Keratinocyte (primary cell): ENCODE measurements at regions not wholly inside any gene's neighbourhood (a gene's known extent, or its start where the extent isn't known, plus 50 kb on each side); places are given as distances from the start of the nearest gene placed in this dataset.

Experiments
- DNase-seq: peaks from one replicate; pipeline ENCODE4 v3.0.0-alpha.2; 2011; ENCODE audit warnings: low read depth, missing footprints, low spot score
- FAIRE-seq: peaks from 2 replicates; lab custom pipeline; 2011; peaks lifted over from hg19 to GRCh38; lab: Jason Lieb, UNC
- H2AFZ ChIP-seq: 2 replicates; pipeline ENCODE4 v1.6.0; 2012; ENCODE audit warnings: low read length, control low read depth, inconsistent platforms; ENCODE audit not compliant: control insufficient read depth
- H3K27ac ChIP-seq: 2 replicates; pipeline ENCODE4 v1.5.1; 2011; ENCODE audit warnings: low read length; ENCODE audit not compliant: control insufficient read depth, insufficient read depth
- H3K27me3 ChIP-seq: 3 replicates; pipeline ENCODE4 v1.6.0; 2011; ENCODE audit warnings: low read length; ENCODE audit not compliant: control insufficient read depth, insufficient read depth; ENCODE audit errors: extremely low read depth
- H3K36me3 ChIP-seq, 2 experiments: 2 replicates in 1 of 2; 3 replicates in 1 of 2; pipeline ENCODE4 v1.5.1; 2011; ENCODE audit warnings: low read length in 2 of 2, mild to moderate bottlenecking in 1 of 2; ENCODE audit not compliant: control insufficient read depth in 2 of 2, insufficient read depth in 2 of 2; ENCODE audit errors: extremely low read depth in 1 of 2
- H3K4me1 ChIP-seq: 3 replicates; pipeline ENCODE4 v1.5.1; 2011; ENCODE audit warnings: low read length; ENCODE audit not compliant: control insufficient read depth, insufficient read depth; ENCODE audit errors: extremely low read depth
- H3K4me2 ChIP-seq: 3 replicates; pipeline ENCODE4 v1.6.0; 2011; ENCODE audit warnings: low read depth, low read length; ENCODE audit not compliant: control insufficient read depth, insufficient read depth; ENCODE audit errors: extremely low read depth
- H3K4me3 ChIP-seq, 3 experiments: fragments of 200-600 bp in 1 of 3; sonication (generic) in 1 of 3; 2 replicates in 2 of 3; 3 replicates in 1 of 3; pipeline ENCODE4 v1.5.1; 2011 to 2016; ENCODE audit warnings: low read length in 3 of 3, mild to moderate bottlenecking in 3 of 3, control low read depth in 2 of 3, inconsistent platforms in 1 of 3, low read depth in 1 of 3, mixed read lengths in 1 of 3, mixed run types in 1 of 3, moderate library complexity in 1 of 3; ENCODE audit not compliant: control insufficient read depth in 2 of 3, insufficient read depth in 2 of 3; ENCODE audit errors: extremely low read depth in 1 of 3
- H3K79me2 ChIP-seq: 2 replicates; pipeline ENCODE4 v1.6.0; 2012; ENCODE audit warnings: low read length; ENCODE audit not compliant: control insufficient read depth, insufficient read depth
- H3K9ac ChIP-seq: 3 replicates; pipeline ENCODE4 v1.6.0; 2011; ENCODE audit warnings: low read length; ENCODE audit not compliant: control insufficient read depth, insufficient read depth; ENCODE audit errors: extremely low read depth
- H3K9me1 ChIP-seq: 3 replicates; pipeline ENCODE4 v1.6.0; 2011; ENCODE audit warnings: low read length; ENCODE audit not compliant: control insufficient read depth, insufficient read depth; ENCODE audit errors: extremely low read depth
- H3K9me3 ChIP-seq: 2 replicates; pipeline ENCODE4 v1.5.1; 2012; ENCODE audit warnings: low read depth, low read length; ENCODE audit not compliant: control insufficient read depth
- H4K20me1 ChIP-seq: 3 replicates; pipeline ENCODE4 v1.6.0; 2011; ENCODE audit warnings: low read length; ENCODE audit not compliant: control insufficient read depth, insufficient read depth; ENCODE audit errors: extremely low read depth
- EZH2 ChIP-seq: IDR thresholded peaks from one replicate; pipeline ENCODE4 v1.6.1; 2012; ENCODE audit warnings: inconsistent platforms, mild to moderate bottlenecking, low read length, moderate library complexity
- dilution Hi-C: fragments of 300-500 bp; cut with MboI; formaldehyde crosslinking; loops from one replicate; pipeline ENCODE4 v1.7.0; 2020; ENCODE audit warnings: low sequenced_read_pairs; ENCODE audit not compliant: extremely low pct_ligation_motif_present
- TF ChIP-seq, protein P1 (sequence below), 3 experiments: IDR thresholded peaks in 1 of 3; conservative IDR thresholded peaks in 1 of 3; optimal IDR thresholded peaks in 1 of 3; 2 replicates in 2 of 3; 3 replicates in 1 of 3; pipeline versions ENCODE3 to v1.5.1; 2011; ENCODE audit warnings: low read length in 3 of 3, mild to moderate bottlenecking in 3 of 3, moderate library complexity in 2 of 3, control low read depth in 1 of 3, inconsistent platforms in 1 of 3; ENCODE audit not compliant: insufficient read depth in 2 of 3; ENCODE audit errors: extremely low read depth in 1 of 3

GRCh38 chrX:139206914-139207313, 323.6 kb upstream of the F9 start:
- Histone ChIP-seq H3K9me3 (no peaks in the 10 kb centered on the region), H3K36me3 (no peaks in the 10 kb centered on the region), H3K27me3 (peaks cover 33% of the 10 kb centered on the region), H3K9me1 (no peaks in the 10 kb centered on the region), H3K27ac (no peak overlapping the region), H4K20me1 (no peaks in the 10 kb centered on the region), H3K4me3 (no peak overlapping the region), H2AFZ (no peak overlapping the region), H3K9ac (no peak overlapping the region), H3K79me2 (no peaks in the 10 kb centered on the region), H3K4me2 (no peak overlapping the region), H3K4me1 (no peaks in the 10 kb centered on the region)
- DNase-seq, result no peak
- dilution Hi-C loops, result no loop called here
- TF ChIP-seq, protein P1, sequence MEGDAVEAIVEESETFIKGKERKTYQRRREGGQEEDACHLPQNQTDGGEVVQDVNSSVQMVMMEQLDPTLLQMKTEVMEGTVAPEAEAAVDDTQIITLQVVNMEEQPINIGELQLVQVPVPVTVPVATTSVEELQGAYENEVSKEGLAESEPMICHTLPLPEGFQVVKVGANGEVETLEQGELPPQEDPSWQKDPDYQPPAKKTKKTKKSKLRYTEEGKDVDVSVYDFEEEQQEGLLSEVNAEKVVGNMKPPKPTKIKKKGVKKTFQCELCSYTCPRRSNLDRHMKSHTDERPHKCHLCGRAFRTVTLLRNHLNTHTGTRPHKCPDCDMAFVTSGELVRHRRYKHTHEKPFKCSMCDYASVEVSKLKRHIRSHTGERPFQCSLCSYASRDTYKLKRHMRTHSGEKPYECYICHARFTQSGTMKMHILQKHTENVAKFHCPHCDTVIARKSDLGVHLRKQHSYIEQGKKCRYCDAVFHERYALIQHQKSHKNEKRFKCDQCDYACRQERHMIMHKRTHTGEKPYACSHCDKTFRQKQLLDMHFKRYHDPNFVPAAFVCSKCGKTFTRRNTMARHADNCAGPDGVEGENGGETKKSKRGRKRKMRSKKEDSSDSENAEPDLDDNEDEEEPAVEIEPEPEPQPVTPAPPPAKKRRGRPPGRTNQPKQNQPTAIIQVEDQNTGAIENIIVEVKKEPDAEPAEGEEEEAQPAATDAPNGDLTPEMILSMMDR (optimal IDR thresholded peaks at IDR 0.05 in 1 of 3, IDR thresholded peaks at IDR 0.05 in 1 of 3, conservative IDR thresholded peaks at IDR 0.05 in 1 of 3; ENCODE audit: extremely low read depth in 1 of 3, insufficient read depth in 2 of 3, low read length in 3 of 3), result no peak
- no peak for FAIRE-seq

DNA sequence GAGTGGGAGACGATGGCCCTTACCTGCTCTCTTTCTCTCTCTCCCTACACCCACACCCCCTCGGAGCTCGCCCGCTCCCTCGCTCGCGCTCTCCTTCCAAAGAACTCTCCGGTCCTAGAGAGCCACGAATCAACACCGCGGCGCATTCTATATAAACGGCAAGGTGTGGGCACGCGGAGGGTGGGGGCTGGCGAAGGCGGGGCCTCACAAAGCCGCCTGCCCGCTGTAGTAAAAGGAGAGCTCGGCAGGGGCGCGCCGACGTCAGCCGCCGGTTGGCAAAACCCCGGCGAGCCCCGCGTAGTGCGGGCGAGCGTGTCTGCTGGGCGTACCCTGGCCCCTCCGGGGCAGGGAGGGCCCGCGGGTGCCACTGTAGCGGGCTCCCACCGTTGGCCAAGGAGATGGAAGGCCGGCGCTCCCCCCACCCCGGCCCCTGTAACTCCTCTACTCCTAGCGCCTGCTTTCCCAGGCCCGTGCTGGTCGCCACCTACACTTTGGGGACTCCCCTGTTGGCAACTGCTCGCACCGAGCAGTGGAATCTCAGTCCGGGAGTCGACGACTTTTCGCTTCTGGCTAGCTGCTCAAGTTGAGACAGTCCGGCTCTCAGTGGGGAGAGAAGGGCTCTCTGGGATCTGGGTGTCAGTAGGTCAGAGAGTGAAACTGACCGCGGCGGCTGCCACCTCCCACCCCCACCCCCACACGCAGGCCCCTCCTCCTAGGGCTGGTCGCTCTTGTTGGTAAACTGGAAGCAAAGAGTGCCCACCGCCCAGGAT, 325.5 kb upstream of the F9 start:
- dilution Hi-C loops, result no loop called here
- Histone ChIP-seq H4K20me1 (no peaks in the 10 kb centered on the region), H3K36me3 (no peaks in the 10 kb centered on the region), H3K27me3 (peaks cover 33% of the 10 kb centered on the region), H3K9ac (no peak overlapping the region), H3K4me3 (peak overlapping the region in 2 of 3 experiments; percentile 20 to 51), H3K9me1 (no peaks in the 10 kb centered on the region), H3K4me2 (peak overlapping the region; percentile 41), H2AFZ (no peak overlapping the region), H3K4me1 (no peaks in the 10 kb centered on the region), H3K27ac (no peak overlapping the region), H3K9me3 (no peaks in the 10 kb centered on the region), H3K79me2 (no peaks in the 10 kb centered on the region)
- DNase-seq, result no peak
- FAIRE-seq, result no peak
- TF ChIP-seq, protein P1 (optimal IDR thresholded peaks at IDR 0.05 in 1 of 3, IDR thresholded peaks at IDR 0.05 in 1 of 3, conservative IDR thresholded peaks at IDR 0.05 in 1 of 3; ENCODE audit: extremely low read depth in 1 of 3, insufficient read depth in 2 of 3, low read length in 3 of 3), result no peak
- TF ChIP-seq EZH2, result peak; percentile 72
